Body of pancreas (tissue), 4 donors: ENCODE measurements at regions not wholly inside any gene's neighbourhood (a gene's known extent, or its start where the extent isn't known, plus 50 kb on each side); places are given as distances from the start of the nearest gene placed in this dataset.

ENCODE experiments used
- CTCF ChIP-seq, 7 experiments: fragments of 450-650 bp in 4 of 7; fragments of 200-600 bp in 3 of 7; sonication (generic) in 3 of 7; IDR thresholded peaks; one replicate each; pipeline ENCODE4 v1.5.1; 2016 to 2019; ENCODE audit warnings: antibody characterized with exemption in 7 of 7
- POLR2A ChIP-seq, 3 donors: fragments of 450-650 bp; IDR thresholded peaks; one replicate each; pipeline ENCODE4 v1.6.1; 2016; ENCODE audit warnings: antibody characterized with exemption in 3 of 3, mild to moderate bottlenecking in 2 of 3

- TF ChIP-seq CTCF (IDR thresholded peaks at IDR 0.05) (no peak), POLR2A (IDR thresholded peaks at IDR 0.05) (no peak)
Measured at GRCh38 chr21:14881863-14882499, 182.8 kb downstream of the NRIP1 start.
